Right lobe of liver (tissue), 6 donors: ENCODE measurements at regions not wholly inside any gene's neighbourhood (a gene's known extent, or its start where the extent isn't known, plus 50 kb on each side); places are given as distances from the start of the nearest gene placed in this dataset.

Experiments
- ATAC-seq, 4 donors: fragments of 200-7000 bp; cut with Tn5 transposase; one replicate each; pipeline ENCODE4 v1.9.1; 2020; ENCODE audit warnings: mild to moderate bottlenecking in 4 of 4, moderate library complexity in 4 of 4
- DNase-seq, 3 donors: peaks; one replicate each; pipeline ENCODE4 v3.0.0-alpha.2; 2020
- H3K27ac ChIP-seq, 3 donors: fragments of 200-600 bp; one replicate each; pipeline ENCODE4 v1.8.0; 2022
- H3K27me3 ChIP-seq, 2 donors: fragments of 200-600 bp; one replicate each; pipeline ENCODE4 v1.8.0; 2022
- H3K36me3 ChIP-seq, 4 donors: fragments of 200-600 bp; sonication (generic) in 1 of 4; one replicate each; pipeline versions ENCODE4 v1.5.1 to v1.8.0; 2017 to 2022; ENCODE audit warnings: control low read depth in 1 of 4
- H3K4me1 ChIP-seq, 4 donors: fragments of 200-600 bp; sonication (generic) in 1 of 4; one replicate each; pipeline versions ENCODE4 v1.5.1 to v1.8.0; 2017 to 2022; ENCODE audit warnings: control low read depth in 1 of 4
- H3K4me3 ChIP-seq, 3 donors: fragments of 200-600 bp; one replicate each; pipeline ENCODE4 v1.8.0; 2022
- H3K9me3 ChIP-seq, 4 donors: fragments of 200-600 bp; sonication (generic) in 1 of 4; one replicate each; pipeline versions ENCODE4 v1.5.1 to v1.8.0; 2017 to 2022; ENCODE audit warnings: control low read depth in 1 of 4
- CTCF ChIP-seq, 4 donors: fragments of 200-600 bp in 3 of 4; fragments of 450-650 bp in 1 of 4; IDR thresholded peaks; one replicate each; pipeline versions ENCODE4 v1.5.1 to v1.8.0; 2016 to 2022; ENCODE audit warnings: antibody characterized with exemption in 4 of 4, mild to moderate bottlenecking in 2 of 4
- POLR2A ChIP-seq: fragments of 450-650 bp; IDR thresholded peaks from one replicate; pipeline ENCODE4 v1.6.1; 2017; ENCODE audit warnings: antibody characterized with exemption, mild to moderate bottlenecking
- WGBS: methylation state at CpG from one replicate; pipeline ENCODE4 v1.1.6; 2018; ENCODE audit warnings: low coverage, low lambda C conversion rate; ENCODE audit not compliant: insufficient coverage; ENCODE audit errors: missing lambda C conversion rate; 5-methylcytosine and 5-hydroxymethylcytosine counted together
- intact Hi-C, 2 donors: fragments of 100-400 bp; cut with DNase I; formaldehyde crosslinking; loops; one replicate each; pipeline versions ENCODE4 v1.11.2 to v1.14.1; 2022
- donor health status: DM: no; HTN: yes; CAD: no.
- donor health status: DM: no; HTN: no; CAD: no.
- donor health status: DM: no; HTN: no; CAD: no.
- donor health status: DM: no; HTN: yes; CAD: no.
- donor health status: DM: no; HTN: yes; CAD: no.

GRCh38 chr17:13070732-13071131, 52.9 kb upstream of the ELAC2 start:
- DNase-seq: no peak
- no peaks in the 10 kb centered on the region for H3K27me3 ChIP-seq
- no peak overlapping the region for H3K27ac ChIP-seq
- no peak overlapping the region for H3K4me3 ChIP-seq
- intact Hi-C loops: no loop called here
- no peaks in the 10 kb centered on the region for H3K9me3 ChIP-seq
- no peaks in the 10 kb centered on the region for H3K36me3 ChIP-seq
- WGBS: 44% methylated on average over 2 of the region's 2 CpGs
- TF ChIP-seq CTCF (IDR thresholded peaks at IDR 0.05) (no peak), POLR2A (no peak)
- no peaks in the 10 kb centered on the region for H3K4me1 ChIP-seq
- no peak for ATAC-seq

- intact Hi-C loops: no loop called here
- Histone ChIP-seq H3K27ac (no peak overlapping the region), H3K9me3 (no peaks in the 10 kb centered on the region), H3K27me3 (no peaks in the 10 kb centered on the region), H3K4me3 (no peak overlapping the region), H3K4me1 (no peaks in the 10 kb centered on the region), H3K36me3 (no peaks in the 10 kb centered on the region)
- ATAC-seq: no peak
- no peak for DNase-seq
- 67% methylated on average over 5 of the region's 8 CpGs for WGBS
- no peak for TF ChIP-seq POLR2A
Observed at GRCh38 chr17:13067629-13068303, 49.9 kb upstream of the ELAC2 start.
